ENCODE measurements at regions not wholly inside any gene's neighbourhood (a gene's known extent, or its start where the extent isn't known, plus 50 kb on each side); places are given as distances from the start of the nearest gene placed in this dataset.

- no peak for TF ChIP-seq CTCF (IDR thresholded peaks at IDR 0.05; ENCODE audit: control insufficient read depth, insufficient read depth, low read depth, low read length, missing control alignments)
- no peak for DNase-seq (ENCODE audit: low read depth)
- H3K4me3 ChIP-seq (ENCODE audit: control insufficient read depth, low read depth, low read length) = no peak overlapping the region
Observed at GRCh38 chr4:134028421-134028820, 173.2 kb downstream of the PABPC4L start.

GRCh38 chr4:134027931-134028330 lies 173.7 kb downstream of the PABPC4L start:
- TF ChIP-seq CTCF (IDR thresholded peaks at IDR 0.05; ENCODE audit: control insufficient read depth, insufficient read depth, low read depth, low read length, missing control alignments) = no peak
- no peak overlapping the region for H3K4me3 ChIP-seq (ENCODE audit: control insufficient read depth, low read depth, low read length)
- DNase-seq (ENCODE audit: low read depth) = no peak

- no peak for DNase-seq (ENCODE audit: low read depth)
- H3K4me3 ChIP-seq (ENCODE audit: control insufficient read depth, low read depth, low read length) = no peak overlapping the region
- no peak for TF ChIP-seq CTCF (IDR thresholded peaks at IDR 0.05; ENCODE audit: control insufficient read depth, insufficient read depth, low read depth, low read length, missing control alignments)
Observed at GRCh38 chr4:134024251-134024650, 177.3 kb downstream of the PABPC4L start.

- TF ChIP-seq CTCF (IDR thresholded peaks at IDR 0.05; ENCODE audit: control insufficient read depth, insufficient read depth, low read depth, low read length, missing control alignments) = no peak
- no peak overlapping the region for H3K4me3 ChIP-seq (ENCODE audit: control insufficient read depth, low read depth, low read length)
- no peak for DNase-seq (ENCODE audit: low read depth)
Observed at GRCh38 chr4:134019657-134020056, 181.9 kb downstream of the PABPC4L start.

GRCh38 chr4:134018846-134019245 lies 182.7 kb downstream of the PABPC4L start:
- DNase-seq (ENCODE audit: low read depth) = no peak
- TF ChIP-seq CTCF (IDR thresholded peaks at IDR 0.05; ENCODE audit: control insufficient read depth, insufficient read depth, low read depth, low read length, missing control alignments) = no peak
- no peak overlapping the region for H3K4me3 ChIP-seq (ENCODE audit: control insufficient read depth, low read depth, low read length)

GRCh38 chr4:134001057-134001456 lies 200.5 kb downstream of the PABPC4L start:
- DNase-seq (ENCODE audit: low read depth) = no peak
- TF ChIP-seq CTCF (IDR thresholded peaks at IDR 0.05; ENCODE audit: control insufficient read depth, insufficient read depth, low read depth, low read length, missing control alignments) = no peak
- no peak overlapping the region for H3K4me3 ChIP-seq (ENCODE audit: control insufficient read depth, low read depth, low read length)

- no peak overlapping the region for H3K4me3 ChIP-seq (ENCODE audit: control insufficient read depth, low read depth, low read length)
- no peak for DNase-seq (ENCODE audit: low read depth)
- no peak for TF ChIP-seq CTCF (IDR thresholded peaks at IDR 0.05; ENCODE audit: control insufficient read depth, insufficient read depth, low read depth, low read length, missing control alignments)
Observed at GRCh38 chr4:133997436-133997835, 204.2 kb downstream of the PABPC4L start.

Measured in AG09309 (cell line).